Stomach (tissue), 4 donors: ENCODE measurements at regions not wholly inside any gene's neighbourhood (a gene's known extent, or its start where the extent isn't known, plus 50 kb on each side); places are given as distances from the start of the nearest gene placed in this dataset.

Experiments
- CTCF ChIP-seq, 7 experiments: fragments of 450-650 bp in 4 of 7; fragments of 200-600 bp in 3 of 7; sonication (generic) in 3 of 7; IDR thresholded peaks; one replicate each; pipeline ENCODE4 v1.5.1; 2016 to 2019; ENCODE audit warnings: antibody characterized with exemption in 7 of 7, control low read depth in 2 of 7, mild to moderate bottlenecking in 1 of 7
- EP300 ChIP-seq: sonication (generic); formaldehyde crosslinking; IDR thresholded peaks from one replicate; pipeline ENCODE4 v1.6.1; 2017; ENCODE audit warnings: antibody characterized with exemption
- POLR2A ChIP-seq, 4 donors: fragments of 450-650 bp; IDR thresholded peaks; one replicate each; pipeline ENCODE4 v1.6.1; 2016; ENCODE audit warnings: antibody characterized with exemption in 4 of 4, control low read depth in 2 of 4, mild to moderate bottlenecking in 1 of 4, moderate library complexity in 1 of 4
- POLR2AphosphoS5 ChIP-seq, 3 donors: sonication (generic); formaldehyde crosslinking; IDR thresholded peaks; one replicate each; pipeline ENCODE4 v1.6.1; 2016; ENCODE audit warnings: antibody characterized with exemption in 3 of 3

GRCh38 chr4:64000241-64000640 lies 409.0 kb downstream of the TECRL start:
- TF ChIP-seq EP300 (no peak), CTCF (IDR thresholded peaks at IDR 0.05) (no peak), POLR2A (IDR thresholded peaks at IDR 0.05) (no peak), POLR2AphosphoS5 (IDR thresholded peaks at IDR 0.05) (no peak)
